Inflammatory macrophage (primary cell): ENCODE measurements at regions not wholly inside any gene's neighbourhood (a gene's known extent, or its start where the extent isn't known, plus 50 kb on each side); places are given as distances from the start of the nearest gene placed in this dataset.

Source experiments
- DNase-seq, 2 donors: peaks; one replicate each; pipeline ENCODE4 v3.0.0-alpha.2; 2020 to 2022

DNA sequence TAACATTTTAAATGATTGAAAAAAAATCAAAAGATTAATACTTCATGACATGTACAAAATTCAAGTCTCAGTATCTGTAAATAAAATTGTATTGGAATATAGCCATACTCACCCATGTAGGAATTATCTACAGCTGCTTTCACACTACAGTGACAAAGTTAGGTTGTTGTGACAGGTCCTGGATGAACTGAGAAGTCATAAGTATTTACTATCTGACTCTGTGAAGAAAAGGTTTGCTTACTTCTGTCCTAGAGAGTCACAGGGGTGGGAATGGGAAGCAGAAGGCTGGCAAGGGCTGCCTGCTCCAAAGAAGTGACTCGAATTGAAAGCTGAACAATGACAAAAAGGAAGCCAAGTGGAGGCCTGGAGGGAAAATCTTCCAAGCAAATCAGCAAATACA lies 155.2 kb downstream of the SLC30A10 start:
- DNase-seq, result no peak

DNA sequence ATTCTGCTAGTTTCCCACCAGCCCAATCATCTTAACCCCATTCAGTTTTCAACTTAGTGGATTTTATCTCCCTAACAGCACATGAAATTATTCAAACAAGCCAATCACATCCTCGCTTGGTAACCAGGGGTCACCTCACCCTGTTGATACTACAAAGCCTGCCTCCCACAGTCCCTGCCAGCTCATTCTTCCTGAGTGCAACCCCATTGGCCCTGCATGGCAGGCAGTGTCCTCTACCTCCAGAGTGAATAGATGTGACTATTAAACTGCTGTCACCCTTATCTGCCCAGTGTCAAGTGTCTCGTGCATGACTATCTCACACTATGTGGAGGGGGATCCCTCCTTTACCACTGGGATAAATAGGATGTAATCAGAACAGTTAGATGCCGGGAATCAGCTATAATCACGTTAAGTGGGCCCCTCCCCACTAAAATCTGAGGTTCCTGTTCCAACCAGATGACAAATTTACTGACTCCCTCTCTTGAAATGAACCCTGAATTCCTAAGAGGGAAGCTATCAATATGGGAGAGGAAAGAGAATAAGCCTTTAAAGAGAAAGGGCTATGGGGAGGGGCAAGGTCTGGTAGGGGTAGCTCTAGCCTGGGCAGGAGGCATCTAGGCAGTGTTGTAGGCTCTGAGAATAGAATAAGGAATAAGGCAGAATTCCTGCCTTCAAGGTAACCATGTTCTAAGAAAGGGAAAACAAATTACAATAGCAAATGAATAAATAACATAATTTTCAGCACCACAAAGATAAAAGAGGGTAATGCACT lies 155.9 kb downstream of the SLC30A10 start:
- no peak for DNase-seq

DNA sequence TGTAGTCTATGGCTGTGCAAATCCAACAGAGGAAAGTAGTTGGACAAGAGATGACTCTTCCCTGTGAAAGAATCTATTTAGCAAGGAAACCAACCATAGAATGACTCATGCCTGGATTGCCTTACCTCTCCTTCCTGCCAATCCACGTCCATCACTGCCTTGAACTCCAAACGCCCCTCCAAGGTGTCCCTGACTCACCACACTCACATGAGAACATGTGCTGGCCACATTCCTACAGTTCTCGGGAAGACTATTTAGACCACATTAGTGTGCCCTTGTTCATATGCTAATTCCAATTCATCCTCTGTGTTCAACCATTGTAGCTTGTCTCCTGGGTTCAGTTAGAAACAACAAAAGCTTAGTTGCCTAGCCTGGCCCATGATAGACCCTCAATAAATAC lies 157.3 kb downstream of the SLC30A10 start:
- no peak for DNase-seq

DNA sequence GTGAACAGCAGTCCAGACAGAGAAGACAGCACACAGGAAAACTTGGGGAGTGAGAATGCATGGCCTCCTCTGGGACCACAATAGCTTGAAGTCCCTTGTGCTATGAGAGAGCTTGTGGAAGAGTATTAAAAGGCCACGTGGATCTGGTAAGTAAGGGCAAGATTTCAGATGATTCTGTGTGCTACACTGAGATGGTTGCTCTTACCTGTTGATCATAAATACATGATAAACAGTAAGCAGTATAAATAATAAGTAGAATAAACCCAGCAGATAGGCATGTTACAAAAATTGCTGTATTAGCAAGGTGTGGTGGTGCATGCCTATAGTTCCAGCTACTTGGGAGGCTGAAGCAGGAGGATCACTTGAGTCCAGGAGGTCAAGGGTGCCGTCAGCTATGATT lies 150.4 kb upstream of the ZC3H11B start:
- no peak for DNase-seq

DNA sequence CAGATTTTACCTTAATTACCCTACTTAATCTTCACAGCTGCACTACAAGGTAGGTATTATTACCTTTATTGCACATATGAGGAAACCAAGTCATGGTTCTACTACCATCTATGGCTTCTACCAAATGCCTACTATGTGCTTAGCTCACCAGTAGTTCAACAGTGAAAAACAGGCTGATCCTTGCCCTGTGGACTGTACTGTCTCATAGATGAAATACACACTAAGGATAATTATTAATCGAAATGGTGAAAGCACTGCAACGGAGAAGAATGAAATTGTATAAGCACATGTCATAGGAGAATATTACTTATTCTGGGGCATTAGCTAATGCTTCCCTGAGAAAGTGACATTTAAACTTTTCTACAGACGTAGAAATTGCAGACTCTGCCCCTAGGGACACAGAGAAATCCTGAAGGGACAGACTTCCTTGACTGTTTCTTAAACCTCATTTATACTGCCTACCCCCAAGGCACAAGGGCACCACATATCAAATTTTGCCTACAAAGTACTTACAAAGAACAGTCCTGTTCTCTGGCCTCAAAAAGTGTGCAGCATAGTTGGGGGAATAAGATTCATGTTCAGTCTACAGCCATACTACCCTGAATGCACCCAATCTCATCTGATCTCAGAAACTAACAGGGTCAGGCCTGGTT lies 148.4 kb upstream of the ZC3H11B start:
- no peak for DNase-seq

DNA sequence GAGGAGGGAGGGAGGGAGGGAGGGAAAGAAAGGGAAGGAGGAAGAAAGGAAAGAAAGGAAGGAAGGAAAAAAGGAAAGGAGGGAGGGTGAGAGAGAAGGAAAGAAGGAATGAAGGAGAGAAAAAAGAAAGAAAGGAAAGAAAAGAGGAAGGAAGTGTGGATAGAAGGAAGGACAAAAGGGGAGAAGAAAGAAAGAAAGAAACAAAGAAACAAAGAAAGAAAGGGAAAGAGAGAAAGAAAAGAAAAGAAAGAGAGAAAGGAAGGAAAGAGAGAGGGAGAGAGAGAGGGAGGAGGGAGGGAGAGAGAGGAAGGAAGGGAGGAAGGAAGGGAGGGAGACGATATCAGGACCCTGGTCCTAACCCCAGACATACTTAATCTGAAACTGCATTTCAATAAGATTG lies 146.2 kb upstream of the ZC3H11B start:
- no peak for DNase-seq

DNA sequence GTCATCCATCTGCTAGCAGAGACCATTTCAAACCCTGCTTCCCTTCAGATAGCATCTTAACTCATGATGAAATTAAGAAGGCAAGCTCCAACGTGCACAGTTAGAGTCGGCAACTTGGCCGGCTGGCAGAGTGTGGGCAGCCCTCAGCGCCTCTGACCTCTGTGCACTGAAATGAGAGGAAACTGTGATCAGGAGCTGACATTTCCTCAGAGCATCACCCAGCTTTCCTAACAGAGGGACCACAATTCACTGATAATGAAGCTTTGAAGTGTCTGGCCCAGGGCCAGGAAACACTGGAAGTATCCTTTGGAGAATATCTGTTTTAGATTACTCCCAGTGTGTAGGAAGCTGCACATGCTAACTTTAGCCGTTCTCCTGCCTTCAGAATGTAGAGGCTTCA lies 145.0 kb upstream of the ZC3H11B start:
- no peak for DNase-seq

DNA sequence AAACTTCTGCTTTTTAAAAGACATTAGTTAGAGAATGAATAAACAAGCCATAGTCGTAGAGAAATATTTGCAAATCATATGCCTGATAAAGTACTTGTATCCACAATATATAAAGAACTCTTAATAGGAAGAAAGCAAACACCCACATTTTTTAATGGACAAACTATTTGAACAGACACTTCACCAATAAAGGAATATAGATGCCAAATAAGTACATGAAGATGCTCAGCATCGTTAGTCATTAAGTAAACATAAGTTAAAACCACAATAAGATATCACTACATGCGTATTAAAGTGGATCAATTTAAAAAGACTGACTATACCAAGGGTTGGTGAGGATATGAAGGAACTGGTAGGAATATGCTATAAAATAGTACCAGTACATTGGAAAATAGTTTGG lies 142.3 kb upstream of the ZC3H11B start:
- no peak for DNase-seq

DNA sequence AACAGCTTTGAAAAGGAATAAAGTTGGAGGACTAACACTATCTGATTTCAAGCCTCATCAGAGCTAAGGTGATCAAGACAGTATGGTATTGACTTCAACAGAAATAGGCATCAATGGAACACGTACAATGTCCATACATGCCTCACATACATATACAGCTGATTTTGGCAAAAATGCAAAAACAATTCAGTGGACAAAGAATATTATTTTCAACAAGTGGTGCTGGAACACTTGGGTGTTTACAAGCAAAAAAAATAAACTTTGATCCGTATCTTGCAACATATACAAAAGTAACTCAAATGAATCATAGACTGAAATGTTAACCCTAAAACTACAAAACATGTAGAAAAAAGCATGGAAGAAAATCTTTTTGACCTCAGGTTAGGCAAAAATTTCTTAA lies 141.9 kb upstream of the ZC3H11B start:
- no peak for DNase-seq

DNA sequence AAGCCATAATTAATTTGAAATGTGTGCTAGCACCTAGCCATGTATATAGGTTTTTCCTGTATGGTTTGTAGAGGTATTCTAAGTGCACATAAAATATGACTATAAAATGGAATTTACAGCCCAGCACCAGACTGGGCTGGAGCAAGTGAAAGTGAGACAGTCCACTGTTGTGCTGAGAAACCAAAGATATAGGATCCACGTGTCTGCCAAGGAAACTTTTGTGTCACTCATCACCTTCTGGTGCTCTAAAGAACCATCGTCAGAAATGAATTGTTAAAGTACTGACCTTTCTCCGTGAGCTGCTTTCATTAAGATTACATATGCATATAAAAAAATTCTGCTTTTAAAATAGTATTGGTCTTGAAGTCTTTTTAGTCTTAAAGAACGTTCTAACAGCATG lies 141.0 kb upstream of the ZC3H11B start:
- no peak for DNase-seq

DNA sequence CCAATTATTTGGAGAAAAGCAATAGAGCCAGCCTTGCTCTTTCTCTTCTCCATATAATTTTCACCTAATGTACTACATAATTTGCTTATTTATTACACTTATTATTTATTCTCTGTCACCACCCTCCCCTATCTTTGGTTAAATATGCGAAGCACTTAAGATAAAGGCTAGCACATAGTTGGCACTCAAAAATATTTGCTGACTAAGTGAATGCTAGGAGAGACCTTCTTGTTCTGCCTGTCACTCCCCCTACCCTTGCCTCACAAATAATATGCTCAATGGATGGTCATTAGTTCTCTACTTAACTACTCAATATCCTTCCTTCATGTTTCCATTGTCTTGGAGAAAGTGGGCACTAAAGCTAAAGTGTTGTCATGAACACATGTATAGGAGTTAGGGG lies 139.7 kb upstream of the ZC3H11B start:
- DNase-seq, result no peak

DNA sequence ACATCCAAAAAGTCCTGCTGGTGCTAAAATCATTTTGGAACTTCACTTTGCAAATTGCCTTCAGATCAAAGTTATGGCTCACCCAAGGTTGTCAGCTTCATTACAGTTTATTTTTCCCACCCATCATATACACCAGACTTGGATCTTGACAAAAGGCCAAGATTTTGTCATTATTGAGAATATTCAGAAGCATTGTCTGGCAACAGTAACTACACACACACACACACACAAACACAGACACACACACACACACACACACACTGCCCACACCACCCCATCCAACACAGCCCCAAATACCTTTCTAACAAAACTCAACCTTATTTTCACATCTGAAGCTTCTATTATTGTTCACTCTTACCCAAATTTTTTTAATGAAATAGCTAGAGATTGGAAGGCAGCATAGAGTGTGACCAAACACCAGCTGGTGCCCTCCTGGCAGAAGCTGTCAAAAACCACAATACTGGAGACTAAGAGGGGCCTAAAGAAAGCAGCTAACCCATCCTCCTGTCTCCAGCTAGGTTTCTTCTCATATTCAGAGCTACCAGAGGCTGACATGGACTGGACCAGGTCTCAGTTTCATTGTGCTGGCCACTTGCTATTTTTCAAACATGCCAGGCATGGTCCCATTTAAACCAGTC lies 139.1 kb upstream of the ZC3H11B start:
- no peak for DNase-seq

DNA sequence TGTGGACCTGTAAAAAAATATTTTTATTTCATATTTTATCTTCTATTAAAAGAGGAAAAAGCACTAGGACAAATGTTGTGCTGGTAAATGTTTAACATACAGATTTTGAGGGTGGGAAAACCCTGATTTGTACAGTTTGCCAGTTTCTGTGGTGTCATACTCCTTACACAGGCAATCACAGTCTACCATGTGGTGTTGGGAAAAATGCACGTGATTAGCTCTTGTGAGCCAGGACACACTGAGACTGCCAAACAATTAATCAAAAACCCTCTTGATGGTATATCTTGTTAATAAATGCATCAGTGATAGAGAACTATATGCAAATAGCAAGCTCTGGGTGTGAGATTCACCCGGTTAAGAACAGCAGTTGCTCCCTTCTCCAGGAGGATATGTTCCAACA lies 136.5 kb upstream of the ZC3H11B start:
- DNase-seq, result no peak

DNA sequence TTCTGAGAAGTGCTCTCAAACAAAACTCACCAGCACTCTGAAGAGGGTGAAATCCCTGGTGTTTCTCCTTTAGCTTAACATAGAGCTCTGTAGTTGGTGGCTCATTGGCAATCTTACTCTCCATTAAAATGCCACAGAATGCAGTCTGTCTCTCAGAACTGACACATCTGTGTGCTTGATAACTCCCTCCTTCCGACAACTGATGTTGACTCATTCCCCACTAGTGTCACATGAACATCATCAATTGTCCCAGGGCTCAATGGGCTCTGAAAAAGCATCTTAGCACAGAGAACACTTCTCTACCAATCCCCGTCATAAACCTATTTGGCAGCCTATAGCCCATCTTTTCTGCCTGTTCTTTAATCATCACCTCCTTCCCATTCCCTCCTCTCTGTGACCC lies 133.2 kb upstream of the ZC3H11B start:
- no peak for DNase-seq

DNA sequence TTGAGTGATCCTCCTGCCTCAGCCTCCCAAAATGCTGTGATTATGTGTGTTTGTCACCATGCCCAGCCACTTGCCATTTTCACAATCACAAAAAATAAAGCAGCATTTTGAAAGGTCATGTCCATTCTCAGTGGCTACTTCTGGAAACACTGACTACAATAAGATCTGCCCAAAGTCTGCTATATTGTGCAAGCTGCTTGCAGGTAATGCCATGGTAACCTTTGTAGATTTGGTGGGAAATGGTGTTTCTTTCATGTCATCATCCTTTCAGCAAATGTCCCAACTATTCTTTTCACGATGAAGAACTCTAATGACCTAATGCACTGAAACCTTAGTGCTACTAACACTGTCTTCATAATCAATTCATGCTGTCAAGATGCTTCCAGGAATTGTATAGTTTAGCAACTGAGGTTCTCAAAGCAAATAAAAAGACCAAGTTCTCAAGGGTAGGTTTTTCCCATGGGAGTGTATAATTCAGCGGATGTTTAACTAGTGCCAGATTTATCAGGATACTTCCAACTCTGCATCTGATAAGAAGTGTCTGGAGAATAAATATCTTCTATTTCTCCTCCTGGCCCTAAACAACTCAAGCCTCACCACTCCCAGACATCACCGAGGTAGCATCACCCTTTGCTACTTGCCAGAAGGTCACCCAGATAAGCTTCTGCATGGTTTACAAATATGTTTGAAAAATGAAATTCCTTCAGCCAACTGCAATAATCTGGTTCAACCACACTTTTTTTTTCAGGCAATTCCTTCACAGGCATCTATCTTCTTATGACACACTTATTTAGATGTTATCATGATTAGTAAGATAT lies 132.0 kb upstream of the ZC3H11B start:
- DNase-seq, result no peak

DNA sequence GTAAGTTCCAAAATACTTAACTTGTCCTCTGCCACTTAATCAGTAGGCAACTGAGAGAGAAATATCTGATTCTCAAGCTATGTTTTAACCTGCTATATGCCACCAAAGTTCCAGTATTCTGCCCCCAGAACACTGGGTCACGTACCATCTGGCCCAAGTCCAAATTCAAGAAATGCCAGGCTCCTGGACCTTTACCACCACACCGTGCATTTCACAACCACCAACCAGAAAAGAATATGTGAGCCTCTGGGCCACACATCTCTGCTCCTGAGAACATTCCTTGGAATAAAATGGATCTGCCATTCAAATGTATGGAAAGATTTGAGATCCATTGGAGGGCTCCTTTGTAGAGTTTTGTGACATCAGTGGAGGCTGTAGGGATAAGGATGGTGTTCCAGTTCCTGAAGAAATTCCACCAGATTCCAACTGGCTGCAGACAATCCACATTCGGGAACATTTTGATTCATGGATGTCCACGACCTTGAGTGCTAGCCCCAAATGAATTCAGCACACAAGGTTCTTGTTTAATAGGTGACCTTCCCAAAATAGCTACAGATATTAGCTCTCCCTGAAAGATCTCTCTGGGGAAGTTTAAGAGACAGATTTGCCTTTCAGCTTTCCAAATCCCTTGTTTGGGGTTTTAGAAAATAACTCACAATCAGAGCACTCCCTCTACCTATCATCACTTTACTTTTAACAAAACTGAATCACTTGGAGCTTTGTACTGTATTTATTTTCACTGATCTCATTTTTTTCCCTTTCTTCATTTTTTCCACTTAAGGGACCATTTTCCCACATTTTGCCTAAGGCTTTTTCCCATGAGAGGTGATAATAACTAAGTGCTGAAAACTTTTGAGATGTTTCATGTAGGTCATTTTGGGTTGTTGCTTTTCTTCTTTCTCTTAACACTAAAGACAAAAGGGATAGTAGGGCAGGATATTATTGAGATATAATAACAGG lies 128.4 kb upstream of the ZC3H11B start:
- DNase-seq, result no peak

DNA sequence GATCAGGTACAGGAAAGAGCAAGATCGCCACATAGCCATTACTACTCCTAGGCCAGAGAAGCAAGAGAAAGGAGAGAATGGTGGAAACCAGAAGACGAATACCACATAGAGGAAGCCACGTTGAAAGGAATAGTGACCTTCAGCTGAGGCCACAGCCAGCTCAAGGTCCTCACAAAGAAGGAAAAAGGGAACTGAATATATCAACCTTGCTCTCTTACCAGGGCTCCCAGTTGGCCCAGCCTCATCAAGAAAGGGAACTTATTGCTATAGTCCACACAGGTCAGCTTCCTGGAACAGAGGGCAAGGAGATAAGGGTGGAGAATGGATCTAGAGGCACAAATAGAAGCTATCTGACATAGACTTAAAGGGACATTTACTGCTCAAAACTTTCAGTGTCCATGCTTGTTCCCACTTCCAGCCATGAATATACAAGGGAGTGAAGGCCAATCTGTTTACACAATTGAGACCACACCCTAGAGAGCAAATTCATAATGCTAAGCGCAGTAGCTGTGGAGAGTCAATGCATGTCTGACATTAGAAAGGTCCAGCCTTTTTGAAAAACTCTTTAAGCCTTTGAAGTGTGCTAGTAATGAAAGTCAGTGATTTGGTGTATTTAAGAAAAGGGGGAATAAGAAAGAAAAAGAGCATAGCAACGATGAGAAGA lies 120.7 kb upstream of the ZC3H11B start:
- DNase-seq, result no peak

DNA sequence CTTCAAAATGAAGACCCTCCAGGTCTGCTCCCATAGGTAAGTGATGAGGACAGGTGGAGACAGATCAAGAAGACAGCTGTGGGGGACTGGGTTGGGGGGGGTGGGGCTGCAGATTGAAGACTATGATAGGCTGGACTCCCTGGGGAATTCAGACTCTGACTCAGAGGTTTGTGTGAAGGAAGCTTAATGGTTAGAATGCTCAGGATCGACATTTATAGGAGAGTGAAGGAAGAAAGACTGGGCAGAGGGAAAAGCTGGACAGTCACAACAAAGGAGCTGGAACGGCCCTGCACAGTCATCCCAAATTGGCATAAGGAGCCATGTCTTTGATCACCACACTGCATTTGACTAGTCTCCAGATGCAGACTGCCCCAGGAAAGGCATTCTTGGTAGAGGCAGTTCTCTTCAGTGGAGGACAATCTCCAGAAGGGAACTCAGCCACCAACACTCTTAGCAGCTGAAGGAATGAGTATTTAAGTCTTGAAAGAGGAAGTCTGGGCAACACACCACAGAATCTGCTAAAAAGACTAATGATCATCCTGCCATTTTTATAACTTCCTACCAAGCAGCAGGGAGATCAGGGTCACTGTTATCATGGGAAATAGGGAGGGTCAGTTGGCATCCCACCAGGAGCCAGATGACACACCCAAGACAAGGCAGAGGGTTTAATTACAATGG lies 120.0 kb upstream of the ZC3H11B start:
- no peak for DNase-seq

DNA sequence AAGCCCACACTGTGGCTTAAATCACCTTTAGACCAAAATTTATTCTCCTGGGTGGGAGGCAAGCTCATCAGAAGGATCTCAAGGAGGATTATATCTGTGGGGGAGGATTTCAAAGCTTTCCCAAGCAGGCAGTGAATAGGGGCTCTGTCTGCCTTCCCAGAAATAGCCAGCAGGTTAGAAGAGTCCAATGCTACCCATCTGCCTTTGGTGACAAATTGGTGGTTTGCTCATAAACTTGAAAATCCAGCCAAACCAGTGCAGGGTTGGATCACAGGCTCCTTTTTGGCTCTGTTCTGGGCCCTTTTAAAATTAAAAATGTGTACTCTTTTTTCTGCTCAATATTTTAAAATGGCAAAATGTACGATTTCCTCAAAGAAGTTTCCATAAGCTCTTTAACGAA lies 118.9 kb upstream of the ZC3H11B start:
- no peak for DNase-seq

DNA sequence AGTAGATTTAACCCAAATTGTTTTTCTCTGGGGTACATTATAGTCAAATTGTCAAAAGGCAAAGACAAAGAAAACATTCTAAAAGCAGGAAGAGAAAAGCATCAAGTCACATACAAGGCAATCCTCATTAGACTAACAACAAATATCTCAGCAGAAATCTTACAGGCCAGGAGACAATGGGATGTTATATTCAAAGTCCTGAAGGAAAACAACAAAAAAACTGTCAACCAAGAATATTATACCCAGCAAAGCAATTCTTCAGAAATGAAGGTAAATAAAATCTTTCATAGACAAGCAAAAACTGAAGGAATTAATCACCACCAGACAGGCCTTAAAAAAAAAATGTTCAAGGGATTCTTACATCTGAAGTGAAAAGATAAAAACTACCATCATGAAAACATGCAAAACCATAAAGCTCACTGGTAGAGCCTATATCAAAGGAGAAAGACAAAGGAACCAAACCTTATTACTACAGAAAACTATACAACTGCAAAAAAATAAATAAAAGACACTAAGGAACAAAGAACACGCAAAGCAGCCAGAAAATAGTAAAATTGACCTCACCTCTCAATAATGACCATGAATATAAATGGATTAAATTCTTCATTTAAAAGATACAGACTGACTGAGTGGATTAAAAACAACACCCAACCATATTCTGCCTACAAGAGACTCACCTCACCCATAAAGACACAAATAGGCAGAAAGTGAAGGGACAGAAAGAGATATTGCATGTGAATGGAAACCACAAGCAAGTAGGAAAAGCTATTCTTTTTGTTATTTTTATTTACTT lies 113.8 kb upstream of the ZC3H11B start:
- DNase-seq, result no peak
